Lung (tissue), 11 donors: ENCODE measurements at regions not wholly inside any gene's neighbourhood (a gene's known extent, or its start where the extent isn't known, plus 50 kb on each side); places are given as distances from the start of the nearest gene placed in this dataset.
A peak's percentile ranks its signal among the peaks of the same experiment; 100 is the strongest.

Experiments
- ATAC-seq: fragments of 200-7000 bp; cut with Tn5 transposase; one replicate; pipeline ENCODE4 v1.9.1; 2020; ENCODE audit warnings: moderate number of reproducible peaks; ENCODE audit not compliant: insufficient read depth, low FRiP score
- DNase-seq, 3 donors: peaks; one replicate each; pipeline ENCODE4 v3.0.0-alpha.2; 2013 to 2017
- H3K27ac ChIP-seq, 2 donors: one replicate each; pipeline ENCODE4 v1.5.1; 2013; ENCODE audit warnings: mild to moderate bottlenecking in 2 of 2, moderate library complexity in 2 of 2, control low read depth in 1 of 2, inconsistent platforms in 1 of 2, low read depth in 1 of 2, low read length in 1 of 2
- H3K27me3 ChIP-seq, 3 donors: one replicate each; pipeline ENCODE4 v1.5.1; 2013; ENCODE audit warnings: low read length in 2 of 3; ENCODE audit not compliant: control insufficient read depth in 3 of 3, insufficient read depth in 3 of 3
- H3K36me3 ChIP-seq, 4 donors: one replicate each; pipeline ENCODE4 v1.5.1; 2013; ENCODE audit warnings: low read length in 4 of 4, mild to moderate bottlenecking in 1 of 4, moderate library complexity in 1 of 4; ENCODE audit not compliant: control insufficient read depth in 4 of 4, insufficient read depth in 4 of 4
- H3K4me1 ChIP-seq, 5 donors: one replicate each; pipeline ENCODE4 v1.5.1; 2013; ENCODE audit warnings: low read length in 5 of 5, mild to moderate bottlenecking in 2 of 5, moderate library complexity in 1 of 5; ENCODE audit not compliant: control insufficient read depth in 5 of 5, insufficient read depth in 5 of 5
- H3K4me3 ChIP-seq: one replicate; pipeline ENCODE4 v1.5.1; 2013; ENCODE audit warnings: mild to moderate bottlenecking, control low read depth, moderate library complexity
- H3K9ac ChIP-seq, 2 donors: one replicate each; pipeline ENCODE4 v1.5.1; 2013; ENCODE audit warnings: low read length in 2 of 2, control low read depth in 1 of 2; ENCODE audit not compliant: insufficient read depth in 1 of 2
- H3K9me3 ChIP-seq, 4 donors: one replicate each; pipeline ENCODE4 v1.5.1; 2013; ENCODE audit warnings: low read length in 3 of 4, mild to moderate bottlenecking in 1 of 4, moderate library complexity in 1 of 4; ENCODE audit not compliant: control insufficient read depth in 4 of 4, insufficient read depth in 3 of 4
- CTCF ChIP-seq: IDR thresholded peaks from 2 replicates; pipeline ENCODE4 v1.5.1; 2012; ENCODE audit warnings: mild to moderate bottlenecking; ENCODE audit errors: control extremely low read depth, extremely low read depth
- WGBS, 2 donors: extraction: QIAGEN DNeasy Blood & Tissue Kit; methylation state at CpG; one replicate each; pipeline ENCODE4 v1.1.7; 2013; 5-methylcytosine and 5-hydroxymethylcytosine counted together
- donor health status: control.
- donor health status: control.
- donor health status: Bipolar disorder and iron deficiency.
- donor health status: healthy.
- donor health status: DM: yes; HTN: yes; CAD: no.

- H3K27ac ChIP-seq: no peak overlapping the region
- H3K27me3 ChIP-seq: no peaks in the 10 kb centered on the region
- 31 to 41% methylated on average over 3 of the region's 3 CpGs for WGBS, 2 donors
- H3K9ac ChIP-seq: no peak overlapping the region
- no peak for TF ChIP-seq CTCF
- ATAC-seq: no peak
- H3K4me1 ChIP-seq: no peaks in the 10 kb centered on the region
- peak in 2 of 3 donors; percentile 16 to 34 for DNase-seq
- H3K4me3 ChIP-seq: no peak overlapping the region
- H3K36me3 ChIP-seq: no peaks in the 10 kb centered on the region
- peaks cover 0 to 3% (median 0%) of the 10 kb centered on the region in 4 donors for H3K9me3 ChIP-seq
Observed at GRCh38 chr20:11726026-11726425, 191.7 kb upstream of the BTBD3 start.

DNA sequence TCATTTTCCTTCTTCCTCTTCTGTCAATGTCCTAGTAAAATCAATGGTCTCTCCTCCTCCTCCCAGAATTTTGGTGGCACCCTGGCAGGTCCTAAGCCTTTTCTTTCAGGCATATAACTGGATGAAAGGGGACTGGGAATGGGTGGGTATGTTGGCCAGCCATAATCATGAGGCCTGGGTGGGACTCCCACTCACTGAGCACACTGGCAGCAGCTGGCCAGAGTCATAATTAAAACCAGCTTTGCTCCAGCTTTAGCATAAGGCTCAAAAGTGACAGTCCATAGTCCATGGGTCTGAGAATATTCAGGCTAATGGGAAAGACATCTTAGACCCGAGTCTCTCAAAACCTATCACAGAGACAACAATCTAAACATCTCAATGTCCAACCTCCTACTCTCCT lies 190.0 kb upstream of the BTBD3 start:
- WGBS, 2 donors: 84 to 89% methylated on average over 1 of the region's 1 CpG
- ATAC-seq (no peak), DNase-seq (no peak)
- Histone ChIP-seq H3K36me3 (no peaks in the 10 kb centered on the region), H3K4me1 (no peaks in the 10 kb centered on the region), H3K4me3 (no peak overlapping the region), H3K27me3 (no peaks in the 10 kb centered on the region), H3K27ac (no peak overlapping the region), H3K9ac (no peak overlapping the region), H3K9me3 (peaks cover 0 to 3% (median under 1%) of the 10 kb centered on the region in 4 donors)
- no peak for TF ChIP-seq CTCF

DNA sequence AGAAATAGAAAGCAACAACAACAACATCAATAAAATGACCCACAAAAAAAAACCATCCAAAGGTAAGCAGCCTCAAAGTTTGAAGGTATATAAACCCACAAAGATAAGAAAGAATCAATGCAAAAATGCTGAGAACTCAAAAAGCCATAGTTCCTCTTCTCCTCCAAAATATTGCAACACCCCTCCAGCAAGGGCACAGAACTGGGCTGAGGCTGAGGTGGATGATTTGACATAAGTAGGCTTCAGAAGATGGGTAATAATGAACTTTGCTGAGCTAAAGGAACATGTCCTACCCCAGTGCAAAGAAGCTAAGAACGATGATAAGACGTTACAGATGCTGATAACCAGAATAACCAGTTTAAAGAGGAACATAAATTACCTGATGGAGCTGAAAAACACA lies 188.8 kb upstream of the BTBD3 start:
- Histone ChIP-seq H3K36me3 (no peaks in the 10 kb centered on the region), H3K4me1 (no peaks in the 10 kb centered on the region), H3K4me3 (no peak overlapping the region), H3K9ac (no peak overlapping the region), H3K27ac (no peak overlapping the region), H3K9me3 (peaks cover 0 to 3% (median 2%) of the 10 kb centered on the region in 4 donors), H3K27me3 (no peaks in the 10 kb centered on the region)
- no peak for TF ChIP-seq CTCF
- 68 to 80% methylated on average over 2 of the region's 2 CpGs for WGBS, 2 donors
- ATAC-seq: no peak
- no peak for DNase-seq

- 91 to 96% methylated on average over 1 of the region's 1 CpG for WGBS, 2 donors
Observed at GRCh38 chr20:11729806-11730205, 187.9 kb upstream of the BTBD3 start.

More at GRCh38 chr20:11729806-11730205, 187.9 kb upstream of the BTBD3 start:
- no peaks in the 10 kb centered on the region for H3K4me1 ChIP-seq
- no peaks in the 10 kb centered on the region for H3K36me3 ChIP-seq
- peaks cover 0 to 3% (median 2%) of the 10 kb centered on the region in 4 donors for H3K9me3 ChIP-seq
- H3K27ac ChIP-seq: no peak overlapping the region
- no peak for TF ChIP-seq CTCF
- DNase-seq (no peak), ATAC-seq (no peak)
- H3K27me3 ChIP-seq: no peaks in the 10 kb centered on the region
- no peak overlapping the region for H3K9ac ChIP-seq
- H3K4me3 ChIP-seq: no peak overlapping the region
